PC-3 (cell line): ENCODE measurements at regions not wholly inside any gene's neighbourhood (a gene's known extent, or its start where the extent isn't known, plus 50 kb on each side); places are given as distances from the start of the nearest gene placed in this dataset.

ENCODE experiments used
- ATAC-seq: fragments of 200-7000 bp; cut with Tn5 transposase; 2 replicates; pipeline ENCODE4 v1.9.1; 2020; ENCODE audit warnings: mild to moderate bottlenecking, moderate library complexity
- BruUV-seq: library from RNA; stranded (reverse); fragments of 400-500 nt; replicated peaks from 2 replicates; lab custom pipeline; 2021; lab: Mats Ljungman, UMichigan
- CTCF ChIA-PET: fragments of 300-600 bp; sonication (Branson Sonifier 250); formaldehyde crosslinking; loops from one replicate; lab custom pipeline; 2022; ENCODE audit warnings: antibody characterized with exemption; lab: Charles Lee
- POLR2A ChIA-PET: fragments of 300-600 bp; sonication (Branson Sonifier 250); formaldehyde crosslinking; loops from one replicate; lab custom pipeline; 2022; ENCODE audit warnings: antibody characterized with exemption; ENCODE audit not compliant: unreplicated experiment; lab: Charles Lee
- DNase-seq: peaks from one replicate; pipeline ENCODE4 v3.0.0-alpha.2; 2015
- H2AFZ ChIP-seq: fragments of 300-600 bp; sonication (generic); 2 replicates; pipeline ENCODE4 v1.6.0; 2016; ENCODE audit warnings: antibody characterized with exemption, low read length
- H3F3A ChIP-seq: fragments of 300-600 bp; sonication (generic); one replicate; pipeline ENCODE4 v1.6.0; 2017; ENCODE audit warnings: antibody characterized with exemption, low read length, control low read depth, mild to moderate bottlenecking; ENCODE audit not compliant: unreplicated experiment
- H3K27ac ChIP-seq: fragments of 300-600 bp; sonication (generic); 2 replicates; pipeline ENCODE4 v1.5.1; 2016; ENCODE audit warnings: mild to moderate bottlenecking, low read length
- H3K27me3 ChIP-seq: fragments of 300-600 bp; sonication (generic); 2 replicates; pipeline ENCODE4 v1.6.1; 2016; ENCODE audit warnings: low read length, mixed read lengths
- H3K36me3 ChIP-seq: fragments of 300-600 bp; sonication (generic); 2 replicates; pipeline ENCODE4 v1.6.1; 2016; ENCODE audit warnings: low read depth, mixed run types, low read length, mixed read lengths
- H3K4me1 ChIP-seq: fragments of 300-600 bp; sonication (generic); 2 replicates; pipeline ENCODE4 v1.5.1; 2016; ENCODE audit warnings: low read length; ENCODE audit not compliant: insufficient read depth
- H3K4me2 ChIP-seq: fragments of 300-600 bp; sonication (generic); 2 replicates; pipeline ENCODE4 v1.6.0; 2016; ENCODE audit warnings: low read length
- H3K4me3 ChIP-seq: fragments of 300-600 bp; sonication (generic); 2 replicates; pipeline ENCODE4 v1.5.1; 2016; ENCODE audit warnings: mild to moderate bottlenecking, low read length, mixed read lengths
- H3K79me2 ChIP-seq: fragments of 300-600 bp; sonication (generic); 2 replicates; pipeline ENCODE4 v1.6.1; 2017; ENCODE audit warnings: low read length, mixed read lengths
- H3K9ac ChIP-seq: fragments of 300-600 bp; sonication (generic); 2 replicates; pipeline ENCODE4 v1.6.0; 2016; ENCODE audit warnings: mild to moderate bottlenecking, low read length
- H3K9me2 ChIP-seq: fragments of 300-600 bp; sonication (generic); replicated peaks from 2 replicates; pipeline ENCODE4 v1.6.1; 2016; ENCODE audit warnings: mixed run types, low read length, mixed read lengths
- H3K9me3 ChIP-seq: fragments of 300-600 bp; sonication (generic); 2 replicates; pipeline ENCODE4 v1.6.1; 2016; ENCODE audit warnings: low read length, mixed read lengths
- H4K20me1 ChIP-seq: fragments of 300-600 bp; sonication (generic); 2 replicates; pipeline ENCODE4 v1.6.1; 2016; ENCODE audit warnings: low read length, mixed read lengths
- CTCF ChIP-seq: fragments of 300-600 bp; sonication (generic); conservative IDR thresholded peaks from 2 replicates; pipeline ENCODE4 v1.5.1; 2017; ENCODE audit warnings: antibody characterized with exemption, low read depth, mild to moderate bottlenecking, low read length
- EZH2 ChIP-seq: fragments of 300-600 bp; sonication (generic); IDR thresholded peaks from one replicate; pipeline ENCODE4 v1.6.1; 2017; ENCODE audit warnings: antibody characterized with exemption, mild to moderate bottlenecking, low read length; ENCODE audit not compliant: unreplicated experiment
- EZH2phosphoT487 ChIP-seq: fragments of 300-600 bp; sonication (generic); IDR thresholded peaks from 2 replicates; pipeline ENCODE4 v1.6.1; 2018; ENCODE audit warnings: mild to moderate bottlenecking, antibody characterized with exemption, low read length, borderline replicate concordance
- intact Hi-C: fragments of 100-400 bp; cut with micrococcal nuclease; formaldehyde crosslinking; loops from 2 replicates; pipeline ENCODE4 v1.9.0; 2023

DNA sequence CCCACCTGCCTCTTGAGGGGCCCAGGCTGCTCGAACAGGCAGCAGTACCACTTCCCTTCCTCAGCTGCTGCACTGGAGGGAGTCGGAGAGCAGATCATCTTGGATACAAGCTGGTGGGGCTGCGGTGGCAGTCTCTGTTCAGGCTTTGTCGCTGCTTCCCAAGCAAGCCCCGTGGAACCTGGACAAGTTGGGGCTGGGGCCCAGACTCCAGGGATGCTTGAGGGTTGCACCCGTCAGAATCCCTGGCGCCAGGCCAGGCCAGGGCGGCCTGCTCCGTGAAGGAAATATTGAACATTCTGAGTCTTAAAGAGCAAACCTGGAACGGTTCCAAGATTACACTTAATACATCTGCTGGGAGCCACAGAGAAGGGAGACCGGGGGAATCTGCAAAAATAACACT, 310.1 kb upstream of the SORL1-AS1 start:
- no peaks in the 10 kb centered on the region for H3K36me3 ChIP-seq
- BruUV-seq, result no TSS peak
- ATAC-seq (no peak), DNase-seq (peak; percentile 18)
- no peak overlapping the region for H3K27ac ChIP-seq
- H3K27me3 ChIP-seq, result peaks cover 46% of the 10 kb centered on the region
- POLR2A ChIA-PET, result interaction anchor here (0.5 kb wide), 1 partner anchor 471 kb away, joined by 3 read pairs; the partner anchor contains the start of gene SC5D
- H3K9me2 ChIP-seq, result no peaks in the 10 kb centered on the region
- H3K9ac ChIP-seq, result no peak overlapping the region
- no peaks in the 10 kb centered on the region for H3K79me2 ChIP-seq
- H3K9me3 ChIP-seq, result no peaks in the 10 kb centered on the region
- CTCF ChIA-PET, result no interaction called here
- intact Hi-C loops, result no loop called here
- TF ChIP-seq CTCF, result no peak
- no peak for TF ChIP-seq EZH2phosphoT487
- no peak for TF ChIP-seq EZH2
- no peak overlapping the region for H2AFZ ChIP-seq
- H3K4me3 ChIP-seq, result no peak overlapping the region
- no peak overlapping the region for H3K4me2 ChIP-seq
- no peaks in the 10 kb centered on the region for H3K4me1 ChIP-seq
- no peaks in the 10 kb centered on the region for H3F3A ChIP-seq
- H4K20me1 ChIP-seq, result no peaks in the 10 kb centered on the region

DNA sequence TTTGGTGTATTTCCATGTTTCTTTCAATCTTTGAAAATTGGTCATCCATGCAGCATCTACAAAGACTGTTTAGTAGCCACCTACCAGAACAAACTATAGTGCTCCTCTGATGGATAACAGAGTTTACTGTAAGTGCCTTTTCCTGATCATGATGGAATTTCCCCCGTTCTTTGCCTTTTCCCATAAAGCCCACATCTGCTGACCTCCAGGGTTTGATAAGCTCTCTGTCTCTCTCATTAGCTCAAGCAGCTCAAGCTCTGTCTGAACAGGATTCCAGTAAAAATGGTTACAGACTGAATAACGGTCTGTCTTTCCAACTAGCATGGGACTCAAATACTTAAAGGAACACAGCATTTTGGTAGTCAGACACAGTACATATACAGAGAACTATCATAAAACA, 308.4 kb upstream of the SORL1-AS1 start:
- ChIA-PET POLR2A (interaction anchor here (0.5 kb wide), 1 partner anchor 12 kb away, joined by 4 read pairs; no protein-coding TSS in a partner anchor), CTCF (no interaction called here)
- Histone ChIP-seq H3K27me3 (peaks cover 33% of the 10 kb centered on the region), H3F3A (no peaks in the 10 kb centered on the region), H3K4me3 (no peak overlapping the region), H3K36me3 (no peaks in the 10 kb centered on the region), H3K4me2 (no peak overlapping the region), H3K9me3 (no peaks in the 10 kb centered on the region), H3K27ac (no peak overlapping the region), H3K79me2 (no peaks in the 10 kb centered on the region), H3K9me2 (no peaks in the 10 kb centered on the region), H3K9ac (no peak overlapping the region), H3K4me1 (no peaks in the 10 kb centered on the region), H4K20me1 (no peaks in the 10 kb centered on the region), H2AFZ (no peak overlapping the region)
- intact Hi-C loops, result no loop called here
- no peak for DNase-seq
- no peak for TF ChIP-seq CTCF
- no peak for TF ChIP-seq EZH2phosphoT487
- no peak for TF ChIP-seq EZH2
- ATAC-seq, result no peak
- no TSS peak for BruUV-seq

GRCh38 chr11:121757480-121758125, 304.8 kb upstream of the SORL1-AS1 start:
- Histone ChIP-seq H4K20me1 (no peaks in the 10 kb centered on the region), H3K9ac (no peak overlapping the region), H3K27ac (no peak overlapping the region), H3K9me3 (no peaks in the 10 kb centered on the region), H3F3A (no peaks in the 10 kb centered on the region), H3K36me3 (no peaks in the 10 kb centered on the region), H3K4me1 (no peaks in the 10 kb centered on the region), H3K79me2 (no peaks in the 10 kb centered on the region), H3K9me2 (no peaks in the 10 kb centered on the region), H3K4me2 (no peak overlapping the region), H3K27me3 (peaks cover 15% of the 10 kb centered on the region; the same call in 1 of the 2 replicates), H3K4me3 (no peak overlapping the region), H2AFZ (no peak overlapping the region)
- ATAC-seq (no peak), DNase-seq (peak; percentile 63)
- TF ChIP-seq EZH2phosphoT487 (no peak), CTCF (peak; percentile 29; the same call in 1 of the 2 replicates), EZH2 (no peak)
- POLR2A ChIA-PET, result interaction anchor here (0.5 kb wide), 1 partner anchor 58 kb away, joined by 3 read pairs; no protein-coding TSS in a partner anchor
- CTCF ChIA-PET, result no interaction called here
- intact Hi-C loops, result no loop called here
- BruUV-seq, result no TSS peak
